Activated T-cell treated with anti-CD3 and anti-CD28 coated beads, Interleukin-2, amount 50 U/mL, for 24 hours (primary cell): ENCODE measurements at regions not wholly inside any gene's neighbourhood (a gene's known extent, or its start where the extent isn't known, plus 50 kb on each side); places are given as distances from the start of the nearest gene placed in this dataset.

Experiments used
- DNase-seq: peaks from one replicate; pipeline ENCODE4 v3.0.0-alpha.2; 2020
- H3K27ac Mint-ChIP-seq: 2 replicates; pipeline ENCODE4 v1.8.0; 2020; ENCODE audit warnings: mild to moderate bottlenecking, mixed read lengths
- H3K27me3 Mint-ChIP-seq: 2 replicates; pipeline ENCODE4 v1.8.0; 2020; ENCODE audit warnings: mixed read lengths
- H3K36me3 Mint-ChIP-seq: 2 replicates; pipeline ENCODE4 v1.8.0; 2020; ENCODE audit warnings: low read depth, mixed read lengths
- H3K4me1 Mint-ChIP-seq: 2 replicates; pipeline ENCODE4 v1.8.0; 2020; ENCODE audit warnings: low read depth, mixed read lengths
- H3K4me3 Mint-ChIP-seq: 2 replicates; pipeline ENCODE4 v1.8.0; 2020; ENCODE audit warnings: mild to moderate bottlenecking, moderate library complexity, mixed read lengths
- H3K9me3 Mint-ChIP-seq: 2 replicates; pipeline ENCODE4 v1.8.0; 2020; ENCODE audit warnings: mixed read lengths

DNA sequence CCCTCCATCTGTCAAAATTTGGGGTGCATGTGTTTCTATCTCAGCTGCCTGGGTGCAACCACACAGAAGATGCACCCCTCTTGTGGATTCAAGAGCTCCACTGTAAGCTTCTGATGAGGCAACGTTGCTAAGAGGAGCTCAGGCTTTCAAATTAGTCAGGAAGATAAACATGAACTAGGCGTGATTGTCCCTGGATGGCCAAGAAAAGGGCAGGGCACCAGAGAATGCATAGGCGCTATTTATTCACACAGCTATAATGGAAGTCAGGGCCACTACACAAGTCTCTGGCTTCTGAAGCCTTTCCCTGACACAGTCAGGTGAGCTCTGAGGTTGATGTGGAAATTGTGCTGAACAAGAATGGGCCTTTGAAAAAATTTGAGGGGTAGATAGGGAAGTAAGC lies 1466.0 kb upstream of the CELF4 start:
- no peak overlapping the region for H3K27ac Mint-ChIP-seq
- H3K36me3 Mint-ChIP-seq: no peaks in the 10 kb centered on the region
- H3K27me3 Mint-ChIP-seq: no peaks in the 10 kb centered on the region
- H3K9me3 Mint-ChIP-seq: no peaks in the 10 kb centered on the region
- no peak overlapping the region for H3K4me3 Mint-ChIP-seq
- H3K4me1 Mint-ChIP-seq: no peaks in the 10 kb centered on the region
- DNase-seq: no peak

DNA sequence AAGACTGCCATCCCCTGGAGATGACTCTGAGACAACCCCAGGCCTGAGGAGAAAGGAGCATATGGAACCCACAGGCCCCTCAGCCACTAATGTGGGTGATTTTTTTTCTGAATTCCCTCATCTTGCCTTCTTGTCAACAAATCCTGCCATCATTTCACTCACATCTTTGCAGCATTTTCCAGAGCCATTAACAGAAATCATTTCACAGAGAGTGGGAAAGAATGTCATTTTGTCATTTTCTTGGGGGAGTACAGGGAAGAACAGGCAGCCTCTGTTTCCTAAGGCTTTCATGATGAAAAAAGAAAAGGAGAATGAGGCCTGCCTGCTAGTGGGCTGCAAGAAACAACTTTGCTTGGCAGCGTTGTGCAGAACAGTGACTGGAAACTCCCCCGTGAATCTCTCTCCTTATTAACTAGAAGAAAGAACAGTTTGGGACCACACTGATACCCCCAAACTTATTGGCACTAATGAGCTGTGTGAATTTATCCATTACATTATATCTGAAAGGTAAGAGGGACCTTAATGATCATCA lies 1464.6 kb upstream of the CELF4 start:
- Mint-ChIP-seq H3K4me1 (no peaks in the 10 kb centered on the region), H3K27me3 (no peaks in the 10 kb centered on the region), H3K27ac (no peak overlapping the region), H3K9me3 (no peaks in the 10 kb centered on the region), H3K36me3 (no peaks in the 10 kb centered on the region), H3K4me3 (no peak overlapping the region)
- DNase-seq: no peak

DNA sequence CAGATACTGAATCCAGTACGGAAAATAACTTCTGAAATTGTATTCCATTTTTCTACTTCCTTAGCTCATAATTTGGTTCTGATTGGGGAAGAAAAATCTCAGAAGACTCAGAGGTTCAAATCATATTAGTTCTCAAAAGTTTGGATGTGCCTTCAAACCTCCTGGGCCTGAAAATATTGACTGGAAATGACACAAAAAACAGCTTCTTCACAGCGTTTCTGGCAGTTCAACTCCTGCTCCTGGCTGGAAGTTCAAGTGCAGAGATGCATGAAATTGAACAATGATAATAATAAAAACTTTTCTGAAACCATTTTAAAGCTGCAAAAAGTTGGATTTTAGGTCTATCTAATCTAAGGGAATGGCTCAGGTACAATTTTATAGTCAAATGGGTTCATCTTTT lies 1459.9 kb upstream of the CELF4 start:
- Mint-ChIP-seq H3K9me3 (no peaks in the 10 kb centered on the region), H3K4me1 (no peaks in the 10 kb centered on the region), H3K27ac (no peak overlapping the region)

DNA sequence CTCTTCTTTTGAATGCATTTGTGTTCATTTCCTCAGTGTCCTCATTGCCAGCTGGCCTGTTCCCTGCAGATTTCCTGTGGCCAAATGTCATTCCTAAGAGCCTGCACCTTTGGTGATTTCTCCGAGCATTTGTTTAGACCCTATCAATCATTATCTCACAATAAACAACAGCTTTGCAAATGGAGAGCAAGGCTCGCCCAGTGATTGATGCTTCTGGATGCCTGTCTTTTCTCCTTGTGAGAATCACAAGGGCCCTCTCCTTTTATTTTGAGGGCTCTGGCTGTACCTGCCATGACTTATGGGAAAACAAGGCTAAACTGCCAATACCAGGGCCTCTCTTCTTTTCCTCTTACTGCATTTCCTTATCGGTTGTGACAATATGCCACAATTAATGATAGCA lies 1454.4 kb upstream of the CELF4 start:
- H3K27me3 Mint-ChIP-seq: no peaks in the 10 kb centered on the region
- H3K27ac Mint-ChIP-seq: no peak overlapping the region
- no peaks in the 10 kb centered on the region for H3K4me1 Mint-ChIP-seq
- H3K9me3 Mint-ChIP-seq: peaks cover 4% of the 10 kb centered on the region
- no peak for DNase-seq
- no peaks in the 10 kb centered on the region for H3K36me3 Mint-ChIP-seq
- no peak overlapping the region for H3K4me3 Mint-ChIP-seq

More for the DNA sequence above, 1459.9 kb upstream of the CELF4 start:
- H3K4me3 Mint-ChIP-seq: no peak overlapping the region
- no peaks in the 10 kb centered on the region for H3K27me3 Mint-ChIP-seq
- no peaks in the 10 kb centered on the region for H3K36me3 Mint-ChIP-seq
- no peak for DNase-seq

DNA sequence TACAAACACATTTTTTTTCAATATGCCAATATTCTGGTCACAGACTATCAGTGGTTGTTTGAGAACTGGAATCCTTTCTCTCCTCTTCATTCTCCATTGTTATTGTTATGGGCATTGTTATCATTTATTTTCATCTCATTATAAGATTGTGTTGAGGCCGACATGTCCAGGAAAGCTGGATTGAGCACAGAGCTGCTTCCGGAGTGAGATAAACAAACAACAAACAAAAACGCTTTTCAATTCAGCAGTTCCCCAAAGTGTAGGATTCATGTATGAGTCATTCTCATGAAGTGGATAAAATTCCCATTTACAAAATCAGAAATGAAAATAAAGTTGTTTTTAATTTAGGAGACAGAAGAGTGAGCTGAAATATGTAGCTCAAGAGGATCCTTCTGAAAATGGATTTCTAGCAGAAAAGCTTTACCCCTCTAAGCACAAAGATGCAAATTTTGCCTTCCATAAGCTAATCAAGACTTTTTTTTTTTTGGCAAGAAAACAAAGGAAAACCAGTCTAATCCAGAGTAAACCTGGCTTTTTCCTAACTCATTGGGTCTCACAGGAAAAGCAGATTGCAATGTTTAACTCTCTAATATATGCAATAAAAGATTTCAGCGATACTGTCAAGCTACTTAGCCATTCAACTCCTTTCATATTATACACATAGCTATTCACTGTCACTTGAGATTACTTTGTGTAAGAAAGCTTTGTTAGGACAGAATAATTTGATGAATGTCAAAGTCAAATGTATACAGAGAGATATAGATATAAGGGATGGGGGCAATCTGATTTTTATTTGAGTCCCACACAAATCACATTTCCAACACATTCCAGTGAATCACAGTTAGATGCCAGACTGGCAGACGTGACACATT lies 1441.7 kb upstream of the CELF4 start:
- Mint-ChIP-seq H3K36me3 (no peaks in the 10 kb centered on the region), H3K4me1 (no peaks in the 10 kb centered on the region), H3K4me3 (no peak overlapping the region), H3K27ac (no peak overlapping the region), H3K9me3 (peaks cover 4% of the 10 kb centered on the region), H3K27me3 (no peaks in the 10 kb centered on the region)
- DNase-seq: no peak

DNA sequence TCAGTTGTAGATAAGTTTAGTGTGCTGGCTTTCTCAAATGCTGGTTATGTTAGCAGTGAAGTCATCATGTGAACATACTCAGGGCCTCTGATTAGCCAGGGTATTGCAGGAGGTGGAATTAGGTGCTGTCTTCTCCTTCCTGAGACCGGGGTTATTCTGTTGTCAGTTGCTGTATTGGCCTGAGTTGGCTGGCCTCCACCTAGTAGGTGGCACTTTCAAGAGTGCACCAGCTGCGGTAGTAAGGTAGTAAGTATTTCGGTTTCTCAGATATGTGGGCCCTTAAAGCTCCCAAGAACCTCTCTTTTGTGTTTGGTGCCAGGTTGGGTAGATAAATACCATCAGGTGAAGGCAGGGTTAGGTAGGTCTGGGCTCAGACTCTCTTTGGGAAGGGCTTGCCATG lies 1430.5 kb upstream of the CELF4 start:
- H3K9me3 Mint-ChIP-seq: peaks cover 3% of the 10 kb centered on the region
- no peaks in the 10 kb centered on the region for H3K27me3 Mint-ChIP-seq
- no peak overlapping the region for H3K4me3 Mint-ChIP-seq
- H3K36me3 Mint-ChIP-seq: no peaks in the 10 kb centered on the region
- no peak overlapping the region for H3K27ac Mint-ChIP-seq
- DNase-seq: no peak
- H3K4me1 Mint-ChIP-seq: no peaks in the 10 kb centered on the region

DNA sequence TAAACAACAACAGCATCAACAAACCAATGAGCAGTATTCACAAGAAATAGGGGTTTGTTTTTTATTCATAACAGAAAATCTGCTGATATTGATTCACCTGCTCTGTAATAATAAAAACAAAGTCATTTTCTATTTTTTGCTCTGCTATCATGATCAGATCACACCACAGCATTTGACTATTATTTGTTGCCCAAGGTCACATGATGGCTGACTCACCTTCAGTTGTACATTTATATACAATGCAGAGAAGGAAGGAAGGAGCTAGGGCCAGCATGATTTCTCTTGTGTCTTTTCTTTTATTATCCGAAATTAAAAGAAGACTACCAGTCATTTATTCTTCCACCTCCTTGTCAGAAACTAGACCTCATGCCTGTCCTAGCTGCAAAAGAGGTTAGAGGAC lies 1427.7 kb upstream of the CELF4 start:
- Mint-ChIP-seq H3K27ac (no peak overlapping the region), H3K4me1 (no peaks in the 10 kb centered on the region), H3K4me3 (no peak overlapping the region)

DNA sequence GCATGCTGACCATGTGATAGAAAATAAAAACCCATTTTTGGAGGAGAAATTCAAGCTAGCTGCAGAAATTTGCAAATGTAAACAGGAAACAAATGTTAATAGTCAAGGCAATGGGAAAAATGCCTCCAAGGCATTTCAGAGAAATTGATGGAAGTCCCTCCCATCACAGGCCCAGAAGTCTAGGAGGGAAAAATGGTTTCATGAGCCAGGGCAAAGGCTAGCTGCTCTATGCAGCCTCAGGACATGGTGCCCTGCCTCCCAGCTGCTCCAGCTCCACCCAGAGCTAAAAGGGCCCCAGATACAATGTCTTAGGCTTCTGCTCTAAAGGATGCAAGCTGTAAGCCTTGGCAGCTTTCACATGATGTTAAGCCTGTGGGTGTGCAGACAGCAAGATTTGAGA lies 1419.4 kb upstream of the CELF4 start:
- no peak for DNase-seq
- H3K36me3 Mint-ChIP-seq: no peaks in the 10 kb centered on the region
- peaks cover 4% of the 10 kb centered on the region for H3K9me3 Mint-ChIP-seq

More for the DNA sequence above, 1427.7 kb upstream of the CELF4 start:
- no peak for DNase-seq
- no peaks in the 10 kb centered on the region for H3K27me3 Mint-ChIP-seq
- peaks cover 3% of the 10 kb centered on the region for H3K9me3 Mint-ChIP-seq
- H3K36me3 Mint-ChIP-seq: no peaks in the 10 kb centered on the region

DNA sequence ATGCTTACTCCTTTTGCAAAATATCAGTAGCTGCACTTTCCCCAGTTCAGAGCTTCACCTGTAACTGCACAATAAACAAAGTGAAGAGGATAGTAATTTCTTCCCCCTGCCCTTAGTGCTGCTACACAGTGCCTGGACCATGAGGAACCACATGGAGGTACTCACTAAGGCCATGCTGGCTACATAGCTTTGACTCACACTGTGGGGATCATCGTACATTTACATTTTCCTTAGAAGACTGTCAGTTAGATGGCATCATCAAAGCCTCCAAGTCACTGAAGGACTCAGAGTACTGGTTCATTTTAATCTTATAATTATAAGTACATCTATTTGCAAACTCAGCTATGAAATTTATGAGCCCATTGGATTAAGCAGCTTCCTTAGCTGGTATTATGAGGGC lies 1416.5 kb upstream of the CELF4 start:
- Mint-ChIP-seq H3K27ac (no peak overlapping the region), H3K4me1 (no peaks in the 10 kb centered on the region), H3K9me3 (peaks cover 4% of the 10 kb centered on the region), H3K36me3 (no peaks in the 10 kb centered on the region), H3K4me3 (no peak overlapping the region), H3K27me3 (no peaks in the 10 kb centered on the region)
- no peak for DNase-seq

More for the DNA sequence above, 1419.4 kb upstream of the CELF4 start:
- Mint-ChIP-seq H3K27ac (no peak overlapping the region), H3K4me3 (no peak overlapping the region), H3K27me3 (no peaks in the 10 kb centered on the region), H3K4me1 (no peaks in the 10 kb centered on the region)

DNA sequence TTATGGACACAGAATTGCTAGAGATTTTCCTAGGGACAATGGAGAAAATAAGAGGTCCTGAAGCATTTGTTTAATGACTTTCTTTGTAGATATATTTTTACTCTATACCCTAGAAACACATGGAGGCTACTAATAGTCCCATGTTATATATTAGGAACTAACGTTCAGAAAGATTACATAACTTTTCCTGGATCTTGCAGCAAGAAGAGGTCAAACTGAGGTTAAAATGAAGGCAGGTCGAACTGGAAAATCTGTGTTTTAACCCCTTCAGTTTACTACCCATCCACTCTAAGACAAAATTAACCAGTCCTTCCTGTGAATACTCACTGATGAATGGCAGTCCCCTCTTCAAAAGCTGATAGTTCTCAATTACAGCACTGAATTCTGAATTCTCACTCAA lies 1415.8 kb upstream of the CELF4 start:
- Mint-ChIP-seq H3K36me3 (no peaks in the 10 kb centered on the region), H3K4me1 (no peaks in the 10 kb centered on the region), H3K27ac (no peak overlapping the region), H3K27me3 (no peaks in the 10 kb centered on the region), H3K9me3 (peaks cover 4% of the 10 kb centered on the region), H3K4me3 (no peak overlapping the region)
- no peak for DNase-seq

DNA sequence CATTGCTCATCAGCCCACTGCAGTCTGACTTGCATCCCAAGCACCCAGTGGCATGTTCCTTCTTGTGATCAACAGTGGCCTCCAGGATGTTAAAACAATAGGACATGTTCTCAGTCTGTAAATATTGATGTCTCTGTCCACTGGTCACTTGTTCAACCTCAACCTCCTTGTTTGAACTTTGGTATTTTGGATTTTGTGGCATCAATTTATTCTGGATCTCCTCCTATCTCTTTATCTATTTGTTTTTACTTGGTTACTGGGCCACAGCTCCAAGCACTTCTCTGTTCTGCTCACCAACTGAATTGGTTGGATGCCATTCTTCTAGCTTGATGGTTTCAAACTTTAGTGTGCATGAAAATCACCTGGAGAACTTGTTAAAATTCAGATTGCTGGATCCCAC lies 1414.8 kb upstream of the CELF4 start:
- Mint-ChIP-seq H3K36me3 (no peaks in the 10 kb centered on the region), H3K27me3 (no peaks in the 10 kb centered on the region), H3K9me3 (peaks cover 4% of the 10 kb centered on the region), H3K4me3 (no peak overlapping the region), H3K27ac (no peak overlapping the region), H3K4me1 (no peaks in the 10 kb centered on the region)
- DNase-seq: no peak

DNA sequence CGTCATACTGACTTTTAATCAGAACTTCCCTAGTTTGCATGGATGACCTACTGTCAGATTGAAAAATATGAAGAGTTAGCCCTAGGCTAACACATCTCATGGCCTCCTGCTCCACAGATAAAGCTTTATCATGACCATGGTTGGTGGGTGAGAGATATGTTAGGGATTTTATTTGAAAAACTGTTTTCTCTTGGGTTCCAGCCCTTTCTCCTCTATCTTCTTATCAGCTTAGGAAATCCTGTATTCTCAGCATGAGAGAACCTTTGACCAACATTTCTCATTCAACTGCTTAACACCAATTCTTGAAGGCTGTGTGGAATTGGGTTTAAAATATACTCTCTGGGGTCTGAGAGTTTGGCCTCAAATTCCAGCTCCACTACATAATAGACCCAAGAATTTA lies 1407.0 kb upstream of the CELF4 start:
- Mint-ChIP-seq H3K4me1 (peaks cover 2% of the 10 kb centered on the region), H3K27me3 (no peaks in the 10 kb centered on the region), H3K9me3 (no peaks in the 10 kb centered on the region), H3K4me3 (no peak overlapping the region), H3K36me3 (no peaks in the 10 kb centered on the region), H3K27ac (no peak overlapping the region)
- no peak for DNase-seq

DNA sequence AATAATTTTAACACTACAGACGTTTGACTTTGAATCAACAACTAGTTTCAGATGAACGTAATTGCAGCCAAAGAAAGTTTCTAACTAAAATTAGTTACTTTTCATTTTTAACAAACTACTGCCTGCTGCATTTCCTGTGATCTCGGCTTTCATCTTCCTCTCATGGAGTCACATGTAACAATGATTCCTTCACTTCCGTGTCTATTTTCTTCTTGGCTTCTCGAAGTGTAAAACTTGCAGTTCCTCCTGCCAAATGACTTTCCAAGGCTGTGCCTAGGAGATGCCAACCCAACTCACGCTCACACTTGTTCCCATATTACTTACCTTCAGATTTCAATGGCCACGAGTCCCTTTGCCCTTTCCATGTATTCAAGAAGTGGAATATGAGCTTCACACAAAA lies 1406.3 kb upstream of the CELF4 start:
- Mint-ChIP-seq H3K27ac (no peak overlapping the region), H3K9me3 (no peaks in the 10 kb centered on the region), H3K4me1 (peaks cover 2% of the 10 kb centered on the region), H3K27me3 (no peaks in the 10 kb centered on the region), H3K36me3 (no peaks in the 10 kb centered on the region), H3K4me3 (no peak overlapping the region)
- DNase-seq: no peak

DNA sequence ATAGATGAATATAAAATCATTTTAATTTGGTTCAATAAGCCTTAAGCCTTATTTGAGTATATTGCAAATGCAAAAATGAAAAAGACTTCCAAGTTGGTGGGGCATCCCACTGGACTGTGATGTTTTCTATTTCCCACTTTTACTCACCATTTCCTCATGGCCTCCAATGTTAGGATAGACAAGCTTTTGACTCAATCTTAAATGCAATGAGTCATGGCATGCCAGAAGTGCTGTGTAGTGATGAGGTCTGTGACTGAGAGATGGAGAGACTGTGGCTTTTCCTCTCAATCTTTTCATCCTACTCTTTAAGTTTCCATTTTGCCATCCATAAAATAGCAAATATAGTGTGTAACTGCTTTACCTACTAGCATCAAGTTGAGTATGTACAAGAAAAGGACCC lies 1401.2 kb upstream of the CELF4 start:
- Mint-ChIP-seq H3K36me3 (no peaks in the 10 kb centered on the region), H3K9me3 (no peaks in the 10 kb centered on the region), H3K27ac (no peak overlapping the region), H3K27me3 (peaks cover 6% of the 10 kb centered on the region), H3K4me3 (no peak overlapping the region), H3K4me1 (no peaks in the 10 kb centered on the region)
- DNase-seq: no peak

DNA sequence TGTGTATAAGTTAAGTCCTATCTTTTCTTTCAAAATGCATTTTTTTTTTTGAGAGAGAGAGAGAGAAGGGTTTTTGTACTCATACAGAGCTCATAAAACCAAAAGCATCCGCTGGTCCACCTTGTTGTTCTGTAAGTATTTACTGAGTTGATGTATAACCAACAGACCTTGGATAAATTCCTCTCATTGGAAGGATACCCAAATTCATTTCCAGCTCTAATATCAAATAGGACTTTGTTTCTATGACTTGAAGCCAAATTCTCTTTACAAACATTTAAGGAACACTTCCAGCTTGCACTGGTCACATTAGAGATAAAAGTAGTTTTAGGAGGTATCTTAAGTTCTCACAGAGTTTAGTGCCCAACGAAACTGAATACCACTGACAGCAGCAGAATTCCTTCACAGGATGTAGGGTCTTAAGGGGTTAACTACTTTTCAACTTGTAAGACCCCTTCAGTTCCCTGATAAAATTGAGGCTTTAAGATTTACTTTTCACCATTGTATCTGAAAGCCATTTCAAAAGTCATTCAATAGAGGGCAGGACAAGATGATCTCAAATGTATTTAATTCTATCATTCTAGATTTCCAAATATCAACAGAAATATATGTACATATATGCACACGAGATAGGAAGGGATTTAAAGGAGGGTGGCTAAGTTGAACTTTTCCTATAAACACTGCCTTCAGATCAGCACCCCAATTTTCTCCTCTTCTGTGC lies 1398.5 kb upstream of the CELF4 start:
- H3K27ac Mint-ChIP-seq: no peak overlapping the region
- H3K9me3 Mint-ChIP-seq: no peaks in the 10 kb centered on the region
- H3K4me3 Mint-ChIP-seq: no peak overlapping the region
- no peaks in the 10 kb centered on the region for H3K36me3 Mint-ChIP-seq
- H3K27me3 Mint-ChIP-seq: peaks cover 6% of the 10 kb centered on the region
- no peak for DNase-seq
- no peaks in the 10 kb centered on the region for H3K4me1 Mint-ChIP-seq
